Erythroblast (primary cell): ENCODE measurements at regions not wholly inside any gene's neighbourhood (a gene's known extent, or its start where the extent isn't known, plus 50 kb on each side); places are given as distances from the start of the nearest gene placed in this dataset.

ENCODE experiments used
- GATA1 ChIP-seq: IDR thresholded peaks from 2 replicates; pipeline ENCODE4 v1.6.1; 2011; ENCODE audit warnings: low read depth, mild to moderate bottlenecking, control low read depth, low read length, moderate library complexity
- POLR2A ChIP-seq: IDR thresholded peaks from 2 replicates; pipeline ENCODE4 v1.6.1; 2011; ENCODE audit warnings: mild to moderate bottlenecking, low read length

DNA sequence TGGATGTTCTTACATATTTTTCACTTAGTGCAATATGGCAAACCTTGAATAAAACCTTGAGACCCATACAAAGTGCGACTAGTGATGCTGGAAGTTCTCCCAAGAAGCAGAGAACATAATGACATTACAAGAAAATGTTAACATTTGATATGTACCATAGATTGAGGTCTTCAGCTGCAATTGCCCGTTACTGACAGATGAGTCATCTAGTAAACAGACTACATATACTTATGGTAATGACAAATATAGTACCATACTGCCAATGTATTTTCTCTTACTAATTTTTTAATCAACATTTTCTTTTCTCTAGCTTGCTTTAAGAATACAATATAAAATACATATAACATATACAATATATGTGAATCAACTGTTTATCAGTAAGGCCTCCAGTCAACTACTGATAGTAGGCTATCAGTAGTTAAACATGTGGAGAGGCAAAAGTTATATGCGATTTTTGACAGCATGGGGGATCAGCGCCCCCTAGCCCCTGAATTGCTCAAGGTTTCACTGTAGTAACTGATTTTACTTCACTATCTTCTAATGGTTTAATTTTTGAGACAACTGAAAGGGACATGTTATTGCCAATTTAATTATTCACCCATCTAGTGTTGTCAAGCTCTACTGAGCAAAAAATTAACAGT, 166.7 kb upstream of the ADGRB3 start:
- no peak for TF ChIP-seq POLR2A
- no peak for TF ChIP-seq GATA1
